ENCODE measurements at regions not wholly inside any gene's neighbourhood (a gene's known extent, or its start where the extent isn't known, plus 50 kb on each side); places are given as distances from the start of the nearest gene placed in this dataset.

DNA sequence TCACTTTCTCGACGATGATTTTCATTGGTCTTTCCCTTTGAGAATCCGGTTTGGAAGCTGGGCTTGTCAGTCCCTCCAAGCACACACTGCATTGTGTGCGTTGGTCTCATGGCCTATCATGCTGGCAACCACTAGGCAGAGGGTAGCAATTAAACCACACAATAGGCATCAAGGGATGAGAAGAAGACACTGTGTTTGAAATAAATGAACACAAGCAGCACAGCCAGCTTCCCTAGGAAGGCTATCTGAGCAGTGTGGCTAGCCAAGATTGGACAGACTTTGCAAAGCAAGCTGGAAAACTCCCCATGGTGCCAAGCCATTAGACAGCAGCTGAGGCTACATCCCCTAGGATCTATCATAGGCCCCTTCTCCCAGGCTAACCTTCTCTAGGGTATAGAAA is 288.7 kb downstream of the NUF2 start:
- no peak for TF ChIP-seq POLR2A (IDR thresholded peaks at IDR 0.05)
- no peak for TF ChIP-seq CTCF (IDR thresholded peaks at IDR 0.05)

Measured in prostate gland (tissue), 2 donors.